Ishikawa (cell line): ENCODE measurements at regions not wholly inside any gene's neighbourhood (a gene's known extent, or its start where the extent isn't known, plus 50 kb on each side); places are given as distances from the start of the nearest gene placed in this dataset.

Source experiments
- EP300 ChIP-seq: IDR thresholded peaks from 2 replicates; pipeline ENCODE4 v1.6.1; 2012; ENCODE audit warnings: borderline replicate concordance
- FOXM1 ChIP-seq: IDR thresholded peaks from 2 replicates; pipeline ENCODE4 v1.6.1; 2012; ENCODE audit warnings: low read depth, borderline replicate concordance
- YY1 ChIP-seq: IDR thresholded peaks from 2 replicates; pipeline ENCODE4 v1.6.1; 2012; ENCODE audit warnings: low read depth
- ZBTB7A ChIP-seq: IDR thresholded peaks from 2 replicates; pipeline ENCODE4 v1.6.1; 2012; ENCODE audit warnings: low read depth
- TF ChIP-seq, protein P1 (sequence below): IDR thresholded peaks from 2 replicates; pipeline ENCODE4 v1.6.1; 2012; ENCODE audit warnings: low read depth, mild to moderate bottlenecking

DNA sequence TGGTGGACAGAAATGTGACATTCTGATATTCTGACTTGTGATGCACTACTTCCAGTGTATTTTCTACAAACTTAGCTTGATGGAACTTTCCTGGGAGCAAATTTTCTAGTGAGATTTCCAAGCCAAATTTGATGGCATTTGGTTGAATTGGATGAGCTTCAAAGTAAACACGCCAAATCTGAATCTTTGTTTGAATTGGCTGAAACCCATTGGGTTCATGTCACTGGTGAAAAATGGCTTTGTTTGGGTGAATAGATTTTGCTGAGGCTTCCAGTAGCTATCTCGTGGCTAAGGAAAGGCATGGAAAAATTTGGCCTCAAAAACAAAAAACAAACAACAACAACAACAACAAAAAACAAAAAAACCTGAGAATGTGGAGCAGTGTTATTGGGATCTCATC is 271.1 kb upstream of the RPS23 start:
- TF ChIP-seq FOXM1 (no peak), EP300 (no peak), ZBTB7A (no peak), YY1 (no peak)
- TF ChIP-seq, protein P1, sequence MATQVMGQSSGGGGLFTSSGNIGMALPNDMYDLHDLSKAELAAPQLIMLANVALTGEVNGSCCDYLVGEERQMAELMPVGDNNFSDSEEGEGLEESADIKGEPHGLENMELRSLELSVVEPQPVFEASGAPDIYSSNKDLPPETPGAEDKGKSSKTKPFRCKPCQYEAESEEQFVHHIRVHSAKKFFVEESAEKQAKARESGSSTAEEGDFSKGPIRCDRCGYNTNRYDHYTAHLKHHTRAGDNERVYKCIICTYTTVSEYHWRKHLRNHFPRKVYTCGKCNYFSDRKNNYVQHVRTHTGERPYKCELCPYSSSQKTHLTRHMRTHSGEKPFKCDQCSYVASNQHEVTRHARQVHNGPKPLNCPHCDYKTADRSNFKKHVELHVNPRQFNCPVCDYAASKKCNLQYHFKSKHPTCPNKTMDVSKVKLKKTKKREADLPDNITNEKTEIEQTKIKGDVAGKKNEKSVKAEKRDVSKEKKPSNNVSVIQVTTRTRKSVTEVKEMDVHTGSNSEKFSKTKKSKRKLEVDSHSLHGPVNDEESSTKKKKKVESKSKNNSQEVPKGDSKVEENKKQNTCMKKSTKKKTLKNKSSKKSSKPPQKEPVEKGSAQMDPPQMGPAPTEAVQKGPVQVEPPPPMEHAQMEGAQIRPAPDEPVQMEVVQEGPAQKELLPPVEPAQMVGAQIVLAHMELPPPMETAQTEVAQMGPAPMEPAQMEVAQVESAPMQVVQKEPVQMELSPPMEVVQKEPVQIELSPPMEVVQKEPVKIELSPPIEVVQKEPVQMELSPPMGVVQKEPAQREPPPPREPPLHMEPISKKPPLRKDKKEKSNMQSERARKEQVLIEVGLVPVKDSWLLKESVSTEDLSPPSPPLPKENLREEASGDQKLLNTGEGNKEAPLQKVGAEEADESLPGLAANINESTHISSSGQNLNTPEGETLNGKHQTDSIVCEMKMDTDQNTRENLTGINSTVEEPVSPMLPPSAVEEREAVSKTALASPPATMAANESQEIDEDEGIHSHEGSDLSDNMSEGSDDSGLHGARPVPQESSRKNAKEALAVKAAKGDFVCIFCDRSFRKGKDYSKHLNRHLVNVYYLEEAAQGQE, result no peak
